Right lobe of liver (tissue), 4 donors: ENCODE measurements at regions not wholly inside any gene's neighbourhood (a gene's known extent, or its start where the extent isn't known, plus 50 kb on each side); places are given as distances from the start of the nearest gene placed in this dataset.

Source experiments
- POLR2A ChIP-seq: fragments of 450-650 bp; IDR thresholded peaks from one replicate; pipeline ENCODE4 v1.6.1; 2017; ENCODE audit warnings: antibody characterized with exemption, mild to moderate bottlenecking
- TF ChIP-seq, protein P1 (sequence below), 4 donors: fragments of 200-600 bp in 3 of 4; fragments of 450-650 bp in 1 of 4; IDR thresholded peaks; one replicate each; pipeline versions ENCODE4 v1.5.1 to v1.8.0; 2016 to 2022; ENCODE audit warnings: antibody characterized with exemption in 4 of 4, mild to moderate bottlenecking in 2 of 4
- donor health status: DM: no; HTN: no; CAD: no.
- donor health status: DM: no; HTN: no; CAD: no.
- donor health status: DM: no; HTN: yes; CAD: no.

DNA sequence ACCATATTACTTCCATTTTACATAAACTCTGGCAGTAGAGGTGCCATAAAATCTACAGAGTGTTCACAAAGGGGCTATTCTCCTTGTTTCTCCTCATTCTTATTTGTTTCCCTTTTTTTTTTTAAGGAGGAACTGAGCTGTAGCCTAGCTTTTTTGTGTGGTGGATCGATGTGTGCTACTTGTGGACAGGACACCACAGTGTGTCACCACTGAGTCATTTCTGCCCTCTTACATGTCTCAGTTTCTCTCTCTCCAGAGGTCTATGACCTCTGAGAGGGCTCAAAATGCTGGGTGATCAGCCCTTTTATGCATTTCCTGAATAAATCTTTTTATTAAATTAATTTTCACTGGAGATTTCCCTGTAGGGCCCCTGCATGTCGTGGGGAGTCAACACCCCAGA is 370.2 kb downstream of the ADGRD1 start:
- TF ChIP-seq, protein P1, sequence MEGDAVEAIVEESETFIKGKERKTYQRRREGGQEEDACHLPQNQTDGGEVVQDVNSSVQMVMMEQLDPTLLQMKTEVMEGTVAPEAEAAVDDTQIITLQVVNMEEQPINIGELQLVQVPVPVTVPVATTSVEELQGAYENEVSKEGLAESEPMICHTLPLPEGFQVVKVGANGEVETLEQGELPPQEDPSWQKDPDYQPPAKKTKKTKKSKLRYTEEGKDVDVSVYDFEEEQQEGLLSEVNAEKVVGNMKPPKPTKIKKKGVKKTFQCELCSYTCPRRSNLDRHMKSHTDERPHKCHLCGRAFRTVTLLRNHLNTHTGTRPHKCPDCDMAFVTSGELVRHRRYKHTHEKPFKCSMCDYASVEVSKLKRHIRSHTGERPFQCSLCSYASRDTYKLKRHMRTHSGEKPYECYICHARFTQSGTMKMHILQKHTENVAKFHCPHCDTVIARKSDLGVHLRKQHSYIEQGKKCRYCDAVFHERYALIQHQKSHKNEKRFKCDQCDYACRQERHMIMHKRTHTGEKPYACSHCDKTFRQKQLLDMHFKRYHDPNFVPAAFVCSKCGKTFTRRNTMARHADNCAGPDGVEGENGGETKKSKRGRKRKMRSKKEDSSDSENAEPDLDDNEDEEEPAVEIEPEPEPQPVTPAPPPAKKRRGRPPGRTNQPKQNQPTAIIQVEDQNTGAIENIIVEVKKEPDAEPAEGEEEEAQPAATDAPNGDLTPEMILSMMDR (IDR thresholded peaks at IDR 0.05), result no peak
- no peak for TF ChIP-seq POLR2A
